IMR-90 (cell line): ENCODE measurements at regions not wholly inside any gene's neighbourhood (a gene's known extent, or its start where the extent isn't known, plus 50 kb on each side); places are given as distances from the start of the nearest gene placed in this dataset.

Experiments used
- ATAC-seq: fragments of 200-7000 bp; cut with Tn5 transposase; 2 replicates; pipeline ENCODE4 v1.9.1; 2020; ENCODE audit warnings: low read depth, mild to moderate bottlenecking, moderate library complexity
- BruUV-seq: library from RNA; stranded (reverse); fragments of 400-500 nt; replicated peaks from 2 replicates; lab custom pipeline; 2021; lab: Mats Ljungman, UMichigan
- CTCF ChIA-PET: fragments of 300-600 bp; formaldehyde crosslinking; extraction: SDS; loops from one replicate; lab custom pipeline; 2021; ENCODE audit warnings: antibody characterized with exemption; lab: Yijun Ruan, JAX
- POLR2A ChIA-PET: fragments of 300-600 bp; sonication (Branson Sonifier 250); formaldehyde crosslinking; loops from one replicate; lab custom pipeline; 2022; ENCODE audit warnings: antibody characterized with exemption; ENCODE audit not compliant: unreplicated experiment; lab: Charles Lee
- DNase-seq: peaks from one replicate; pipeline ENCODE4 v3.0.0; 2013
- H2AFZ ChIP-seq: replicated peaks from 2 replicates; pipeline ENCODE3; 2013; ENCODE audit warnings: low read length, mild to moderate bottlenecking; ENCODE audit not compliant: poor library complexity
- H2AK5ac ChIP-seq: 2 replicates; pipeline ENCODE4 v1.6.1; 2013; ENCODE audit warnings: low read depth, low read length, inconsistent platforms
- H2AK9ac ChIP-seq: replicated peaks from 2 replicates; pipeline ENCODE3; 2013; ENCODE audit warnings: mild to moderate bottlenecking, low read depth, low read length, moderate library complexity; ENCODE audit not compliant: poor library complexity
- H2BK120ac ChIP-seq: 2 replicates; pipeline ENCODE4 v1.6.1; 2013; ENCODE audit warnings: low read depth, low read length, inconsistent platforms
- H2BK15ac ChIP-seq: 3 replicates; pipeline ENCODE4 v1.6.1; 2013; ENCODE audit warnings: low read depth, low read length, inconsistent platforms
- H2BK20ac ChIP-seq: 2 replicates; pipeline ENCODE4 v1.6.1; 2013; ENCODE audit warnings: low read depth, mild to moderate bottlenecking, inconsistent platforms, low read length, moderate library complexity
- H2BK5ac ChIP-seq: 2 replicates; pipeline ENCODE4 v1.6.1; 2013; ENCODE audit warnings: mild to moderate bottlenecking, low read depth, low read length, inconsistent platforms; ENCODE audit not compliant: poor library complexity, severe bottlenecking
- H3K14ac ChIP-seq: replicated peaks from 2 replicates; pipeline ENCODE4 v1.6.1; 2013; ENCODE audit warnings: low read depth, low read length, inconsistent platforms
- H3K18ac ChIP-seq: 2 replicates; pipeline ENCODE4 v1.6.1; 2013; ENCODE audit warnings: low read depth, low read length, control low read depth
- H3K23ac ChIP-seq: 2 replicates; pipeline ENCODE4 v1.6.1; 2013; ENCODE audit warnings: low read depth, low read length, inconsistent platforms
- H3K27ac ChIP-seq: 2 replicates; pipeline ENCODE4 v1.5.1; 2013; ENCODE audit warnings: mild to moderate bottlenecking, control low read depth, low read length; ENCODE audit not compliant: insufficient read depth
- H3K27me3 ChIP-seq: 2 replicates; pipeline ENCODE4 v1.6.1; 2013; ENCODE audit warnings: low read length; ENCODE audit not compliant: control insufficient read depth, insufficient read depth
- H3K36me3 ChIP-seq: 2 replicates; pipeline ENCODE4 v1.6.1; 2013; ENCODE audit warnings: low read length, mixed read lengths; ENCODE audit not compliant: control insufficient read depth, insufficient read depth
- H3K4ac ChIP-seq: 2 replicates; pipeline ENCODE4 v1.6.1; 2013; ENCODE audit warnings: low read depth, low read length, inconsistent platforms
- H3K4me1 ChIP-seq: 2 replicates; pipeline ENCODE4 v1.6.1; 2013; ENCODE audit warnings: low read length, mixed read lengths; ENCODE audit not compliant: control insufficient read depth, insufficient read depth
- H3K4me2 ChIP-seq: 2 replicates; pipeline ENCODE4 v1.6.1; 2013; ENCODE audit warnings: low read depth, mild to moderate bottlenecking, control low read depth, low read length, moderate library complexity
- H3K4me3 ChIP-seq: 2 replicates; pipeline ENCODE4 v1.5.1; 2013; ENCODE audit warnings: low read depth, mild to moderate bottlenecking, control low read depth, low read length, moderate library complexity; ENCODE audit not compliant: insufficient read depth
- H3K56ac ChIP-seq: 2 replicates; pipeline ENCODE4 v1.6.1; 2013; ENCODE audit warnings: low read length, inconsistent platforms; ENCODE audit not compliant: insufficient read depth; ENCODE audit errors: extremely low read depth
- H3K79me1 ChIP-seq, 2 experiments: 2 replicates each; pipeline ENCODE4 v1.6.1; 2013; ENCODE audit warnings: low read length in 2 of 2, inconsistent platforms in 1 of 2, low read depth in 1 of 2
- H3K9ac ChIP-seq: 2 replicates; pipeline ENCODE4 v1.6.1; 2013; ENCODE audit warnings: low read depth, low read length, control low read depth
- H3K9me1 ChIP-seq: 2 replicates; pipeline ENCODE4 v1.6.1; 2013; ENCODE audit warnings: low read length, inconsistent platforms; ENCODE audit not compliant: insufficient read depth
- H3K9me3 ChIP-seq: 2 replicates; pipeline ENCODE4 v1.6.1; 2013; ENCODE audit warnings: low read length; ENCODE audit not compliant: control insufficient read depth, insufficient read depth
- H4K20me1 ChIP-seq: 2 replicates; pipeline ENCODE4 v1.6.1; 2013; ENCODE audit warnings: low read length, inconsistent platforms; ENCODE audit not compliant: insufficient read depth
- H4K5ac ChIP-seq: 2 replicates; pipeline ENCODE4 v1.6.1; 2013; ENCODE audit warnings: mild to moderate bottlenecking, low read depth, low read length, control low read depth
- H4K8ac ChIP-seq, 2 experiments: 2 replicates each; pipeline ENCODE4 v1.6.1; 2013; ENCODE audit warnings: low read depth in 2 of 2, low read length in 2 of 2, control low read depth in 1 of 2, inconsistent platforms in 1 of 2
- H4K91ac ChIP-seq: 2 replicates; pipeline ENCODE4 v1.6.1; 2013; ENCODE audit warnings: low read depth, low read length, inconsistent platforms; ENCODE audit not compliant: insufficient read depth
- BHLHE40 ChIP-seq: fragments of 150-350 bp; IDR thresholded peaks from 2 replicates; pipeline ENCODE4 v1.6.1; 2016; ENCODE audit warnings: mild to moderate bottlenecking, low read depth, low read length
- CEBPB ChIP-seq: IDR thresholded peaks from 2 replicates; pipeline ENCODE4 v1.6.1; 2012; ENCODE audit warnings: low read depth, low read length, improper control_type of control experiment
- MAFK ChIP-seq: IDR thresholded peaks from 2 replicates; pipeline ENCODE4 v1.6.1; 2012; ENCODE audit warnings: low read depth, low read length, improper control_type of control experiment
- MAZ ChIP-seq: IDR thresholded peaks from 2 replicates; pipeline ENCODE4 v1.6.1; 2012; ENCODE audit warnings: low read depth, mild to moderate bottlenecking, low read length, improper control_type of control experiment, moderate library complexity, borderline replicate concordance
- MXI1 ChIP-seq: IDR thresholded peaks from 2 replicates; pipeline ENCODE4 v1.6.1; 2012; ENCODE audit warnings: low read depth, mild to moderate bottlenecking, low read length, moderate library complexity, borderline replicate concordance
- NFE2L2 ChIP-seq: fragments of 150-350 bp; IDR thresholded peaks from 2 replicates; pipeline ENCODE4 v1.6.1; 2016; ENCODE audit warnings: low read depth, mild to moderate bottlenecking, low read length
- RAD21 ChIP-seq: IDR thresholded peaks from 2 replicates; pipeline ENCODE4 v1.6.1; 2012; ENCODE audit warnings: low read length, improper control_type of control experiment
- WGBS, 2 experiments: methylation state at CpG; one replicate each; pipeline versions ENCODE4 v1.1.5 to v1.1.7; 2013; ENCODE audit warnings: missing lambda C conversion rate in 2 of 2; ENCODE audit not compliant: insufficient read length in 1 of 2; ENCODE audit errors: extremely low coverage in 2 of 2; 5-methylcytosine and 5-hydroxymethylcytosine counted together
- dilution Hi-C: fragments of 300-500 bp; cut with HindIII; formaldehyde crosslinking; loops from one replicate; pipeline ENCODE4 v1.14.3; 2018; ENCODE audit warnings: low sequenced_read_pairs; ENCODE audit not compliant: unreplicated experiment
- in situ Hi-C: fragments of 300-500 bp; cut with MboI; formaldehyde crosslinking; loops from 3 replicates; pipeline ENCODE4 v1.14.3; 2019; ENCODE audit warnings: low sequenced_read_pairs, inconsistent platforms, mixed read lengths
- intact Hi-C: fragments of 100-400 bp; cut with micrococcal nuclease; formaldehyde crosslinking; loops from 2 replicates; pipeline ENCODE4 v1.10.0; 2022

DNA sequence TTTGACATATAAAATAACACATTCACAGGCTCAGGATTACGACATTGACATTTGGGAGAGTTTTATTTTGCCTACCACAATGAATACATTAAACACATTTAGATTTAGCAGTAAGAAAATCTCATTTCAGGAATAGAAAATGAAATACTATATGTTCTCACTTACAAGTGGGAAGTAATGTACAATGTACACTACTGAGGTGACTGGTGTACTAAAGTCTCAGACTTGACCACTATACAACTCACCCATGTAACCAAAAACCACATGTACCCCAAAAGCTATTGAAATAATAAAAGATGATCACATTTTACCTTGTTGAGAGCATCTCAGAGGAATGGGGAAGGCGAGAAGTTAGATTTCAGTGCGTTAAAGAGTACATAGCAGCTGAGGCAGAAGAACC is 1202.4 kb upstream of the SEMA6A start:
- Histone ChIP-seq H3K4me2 (no peak overlapping the region), H3K9me3 (no peaks in the 10 kb centered on the region), H3K79me1 (no peaks in the 10 kb centered on the region), H3K27ac (no peak overlapping the region), H3K18ac (no peak overlapping the region), H3K23ac (no peak overlapping the region), H3K27me3 (no peaks in the 10 kb centered on the region), H4K20me1 (no peaks in the 10 kb centered on the region), H2BK120ac (no peak overlapping the region), H2BK5ac (no peak overlapping the region), H3K14ac (no peak overlapping the region), H2AFZ (no peak overlapping the region), H4K8ac (no peak overlapping the region), H4K91ac (no peak overlapping the region), H3K36me3 (no peaks in the 10 kb centered on the region), H3K9me1 (no peaks in the 10 kb centered on the region), H2BK20ac (no peak overlapping the region), H3K56ac (no peak overlapping the region), H2AK5ac (no peak overlapping the region), H2AK9ac (no peak overlapping the region), H3K4me3 (no peak overlapping the region), H3K9ac (no peak overlapping the region), H4K5ac (no peak overlapping the region), H3K4ac (no peak overlapping the region), H2BK15ac (no peak overlapping the region), H3K4me1 (no peaks in the 10 kb centered on the region)
- intact Hi-C loops (no loop called here), dilution Hi-C loops (no loop called here), in situ Hi-C loops (no loop called here)
- TF ChIP-seq RAD21 (no peak), MAZ (no peak), CEBPB (no peak), MAFK (no peak), NFE2L2 (no peak), BHLHE40 (no peak), MXI1 (no peak)
- ChIA-PET POLR2A (no interaction called here), CTCF (no interaction called here)
- no peak for DNase-seq
- BruUV-seq: no TSS peak
- no peak for ATAC-seq
- WGBS, 2 experiments: no CpG with 5 or more reads among the region's 3 CpGs
